GM12878 (cell line): ENCODE measurements at regions not wholly inside any gene's neighbourhood (a gene's known extent, or its start where the extent isn't known, plus 50 kb on each side); places are given as distances from the start of the nearest gene placed in this dataset. TPM values are rescaled to one million over a fixed set of nuclear protein-coding genes. Genes with fewer than 3 reads are reported as not detected.
"Not testable (repeated sequence)": the region's sequence is repeated elsewhere in the genome, so short reads cannot be mapped to it uniquely, and the experiment has no call there.

Experiments used
- ATAC-seq: fragments of 200-7000 bp; cut with Tn5 transposase; 3 replicates; pipeline ENCODE4 v1.9.1; 2020; ENCODE audit warnings: mild to moderate bottlenecking, moderate library complexity
- BruUV-seq: library from RNA; stranded (reverse); fragments of 400-500 nt; replicated peaks from 2 replicates; lab custom pipeline; 2021; lab: Mats Ljungman, UMichigan
- CTCF ChIA-PET: fragments of 300-600 bp; sonication (Branson Sonifier 250); formaldehyde crosslinking; extraction: SDS; loops from one replicate; lab custom pipeline; 2021; ENCODE audit warnings: inconsistent platforms; lab: Yijun Ruan, JAX
- POLR2A ChIA-PET: fragments of 350-600 bp; formaldehyde crosslinking; extraction: SDS; loops from one replicate; lab custom pipeline; 2021; ENCODE audit warnings: inconsistent platforms; lab: Charles Lee
- RAD21 ChIA-PET: fragments of 300-600 bp; sonication (Branson Sonifier 250); formaldehyde crosslinking; loops from one replicate; lab custom pipeline; 2023; ENCODE audit warnings: antibody characterized with exemption; ENCODE audit not compliant: unreplicated experiment; lab: Charles Lee
- SMC1A ChIA-PET: fragments of 300-600 bp; sonication (Branson Sonifier 250); formaldehyde crosslinking; loops from one replicate; lab custom pipeline; 2023; ENCODE audit not compliant: unreplicated experiment, uncharacterized antibody; lab: Charles Lee
- DNase-seq: peaks from one replicate; pipeline ENCODE4 v3.0.0-alpha.2; 2011; ENCODE audit warnings: low read depth, low spot score
- FAIRE-seq: peaks from 3 replicates; lab custom pipeline; 2011; peaks lifted over from hg19 to GRCh38; lab: Jason Lieb, UNC
- H2AFZ ChIP-seq: 2 replicates; pipeline ENCODE4 v1.6.0; 2011; ENCODE audit warnings: low read depth, low read length, control low read depth; ENCODE audit not compliant: control insufficient read depth
- H3K27ac ChIP-seq: 2 replicates; pipeline ENCODE4 v1.5.1; 2011; ENCODE audit warnings: control low read depth; ENCODE audit not compliant: control insufficient read depth, insufficient read depth
- H3K27me3 ChIP-seq, 2 experiments: replicated peaks in 1 of 2; 2 replicates each; pipeline versions ENCODE4 v1.6.0 to v1.6.1; 2011; ENCODE audit warnings: low read length in 1 of 2; ENCODE audit not compliant: control insufficient read depth in 2 of 2, insufficient read depth in 2 of 2
- H3K36me3 ChIP-seq, 2 experiments: 2 replicates each; pipeline ENCODE4 v1.5.1; 2011; ENCODE audit warnings: low read length in 1 of 2; ENCODE audit not compliant: control insufficient read depth in 2 of 2, insufficient read depth in 2 of 2
- H3K4me1 ChIP-seq: 2 replicates; pipeline ENCODE4 v1.6.1; 2011; ENCODE audit warnings: mild to moderate bottlenecking, low read length, moderate library complexity, mixed read lengths; ENCODE audit not compliant: control insufficient read depth, insufficient read depth
- H3K4me2 ChIP-seq: 2 replicates; pipeline ENCODE4 v1.6.0; 2011; ENCODE audit warnings: control low read depth; ENCODE audit not compliant: control insufficient read depth, insufficient read depth
- H3K4me3 ChIP-seq: fragments of 200-600 bp; sonication (generic); 2 replicates; pipeline ENCODE4 v1.5.1; 2016
- H3K79me2 ChIP-seq: 2 replicates; pipeline ENCODE4 v1.6.0; 2011; ENCODE audit warnings: low read length; ENCODE audit not compliant: control insufficient read depth, insufficient read depth
- H3K9ac ChIP-seq: 2 replicates; pipeline ENCODE4 v1.8.0; 2011; ENCODE audit warnings: low read length, control low read depth, mixed read lengths; ENCODE audit not compliant: control insufficient read depth, insufficient read depth
- H3K9me3 ChIP-seq: replicated peaks from 3 replicates; pipeline ENCODE4 v1.5.1; 2011; ENCODE audit warnings: mild to moderate bottlenecking, low read length; ENCODE audit not compliant: control insufficient read depth, insufficient read depth
- H4K20me1 ChIP-seq: 2 replicates; pipeline ENCODE4 v1.6.0; 2011; ENCODE audit not compliant: control insufficient read depth, insufficient read depth
- WGBS: methylation state at CpG from one replicate; pipeline ENCODE4 v1.1.6; 2016; ENCODE audit warnings: low lambda C conversion rate; ENCODE audit not compliant: insufficient replicate concordance, insufficient coverage; ENCODE audit errors: missing lambda C conversion rate; 5-methylcytosine and 5-hydroxymethylcytosine counted together
- in situ Hi-C: fragments of 300-500 bp; cut with MboI; formaldehyde crosslinking; loops from 9 replicates; pipeline ENCODE4 v1.14.3; 2018; ENCODE audit warnings: mixed read lengths
- intact Hi-C: fragments of 100-400 bp; cut with micrococcal nuclease; formaldehyde crosslinking; loops from one replicate; pipeline ENCODE4 v1.14.2; 2022; ENCODE audit not compliant: unreplicated experiment
- small RNA-seq: library from RNA; depleted of rRNA; stranded (forward); fragments of <200 nt; gene quantifications from one replicate; pipeline ENCODE3, GENCODE V24; 2014

DNA sequence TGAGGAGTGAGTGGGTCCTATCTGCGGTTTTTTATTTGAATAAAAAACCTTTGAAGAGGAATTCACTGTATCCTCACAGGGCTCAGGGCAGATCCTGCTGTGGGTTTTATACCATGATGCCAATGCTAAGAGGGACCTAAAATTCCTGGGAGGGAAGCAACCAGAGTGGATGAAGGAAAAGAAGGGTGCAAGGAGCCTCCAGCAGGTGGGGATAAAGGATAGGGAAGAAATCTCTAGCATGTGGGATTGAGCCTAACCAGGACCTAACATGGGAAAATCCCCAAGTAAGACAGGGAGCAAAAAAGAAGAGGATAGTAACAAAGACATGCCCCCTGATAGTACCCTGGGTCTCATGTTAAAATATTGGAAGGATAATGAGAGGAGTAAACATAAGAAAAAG, 652.8 kb downstream of the GOLGA6L6 start:
- RAD21 ChIA-PET, BruUV-seq, H3K27me3 ChIP-seq, H3K36me3 ChIP-seq, intact Hi-C loops, H2AFZ ChIP-seq, H3K9me3 ChIP-seq, H3K27ac ChIP-seq, SMC1A ChIA-PET, H3K4me1 ChIP-seq, H3K4me3 ChIP-seq, POLR2A ChIA-PET, CTCF ChIA-PET, H4K20me1 ChIP-seq, H3K9ac ChIP-seq, FAIRE-seq, DNase-seq, H3K4me2 ChIP-seq, H3K79me2 ChIP-seq, in situ Hi-C loops, ATAC-seq: not testable (repeated sequence)
- WGBS, result 0% methylated on average over 1 of the region's 1 CpG

GRCh38 chr15:19844061-19844460, 697.5 kb downstream of the GOLGA6L6 start:
- H3K4me1 ChIP-seq, H3K4me3 ChIP-seq, intact Hi-C loops, SMC1A ChIA-PET, H2AFZ ChIP-seq, H3K4me2 ChIP-seq, FAIRE-seq, ATAC-seq, in situ Hi-C loops, H3K79me2 ChIP-seq, POLR2A ChIA-PET, DNase-seq, H3K9ac ChIP-seq, RAD21 ChIA-PET, H4K20me1 ChIP-seq, H3K27ac ChIP-seq, H3K27me3 ChIP-seq, H3K36me3 ChIP-seq, CTCF ChIA-PET, H3K9me3 ChIP-seq, BruUV-seq: not testable (repeated sequence)
- WGBS, result 2% methylated on average over 4 of the region's 4 CpGs

Small RNA genes lying in the stretch of these regions (small RNA-seq; reads per million reads assigned to genes)
- not detected for gene AC138701.2
- gene IGHD1OR15-1A, result not detected
- not detected for gene IGHD2OR15-2A
- gene IGHD3OR15-3A, result not detected
- not detected for gene IGHD4OR15-4A
- gene IGHD5OR15-5A, result not detected
- not detected for gene RN7SL584P
- gene RNU6-978P, result not detected
